ACHN (cell line): ENCODE measurements at regions not wholly inside any gene's neighbourhood (a gene's known extent, or its start where the extent isn't known, plus 50 kb on each side); places are given as distances from the start of the nearest gene placed in this dataset.
"Not testable (repeated sequence)": the region's sequence is repeated elsewhere in the genome, so short reads cannot be mapped to it uniquely, and the experiment has no call there.

Source experiments
- DNase-seq: peaks from one replicate; pipeline ENCODE4 v3.0.0-alpha.2; 2015
- in situ Hi-C: cut with HindIII; loops from 2 replicates; pipeline ENCODE4 v1.10.0; 2017; ENCODE audit warnings: low sequenced_read_pairs, low pct_ligation_motif_present, low pct_unique_long_range_greater_than_20kb

DNA sequence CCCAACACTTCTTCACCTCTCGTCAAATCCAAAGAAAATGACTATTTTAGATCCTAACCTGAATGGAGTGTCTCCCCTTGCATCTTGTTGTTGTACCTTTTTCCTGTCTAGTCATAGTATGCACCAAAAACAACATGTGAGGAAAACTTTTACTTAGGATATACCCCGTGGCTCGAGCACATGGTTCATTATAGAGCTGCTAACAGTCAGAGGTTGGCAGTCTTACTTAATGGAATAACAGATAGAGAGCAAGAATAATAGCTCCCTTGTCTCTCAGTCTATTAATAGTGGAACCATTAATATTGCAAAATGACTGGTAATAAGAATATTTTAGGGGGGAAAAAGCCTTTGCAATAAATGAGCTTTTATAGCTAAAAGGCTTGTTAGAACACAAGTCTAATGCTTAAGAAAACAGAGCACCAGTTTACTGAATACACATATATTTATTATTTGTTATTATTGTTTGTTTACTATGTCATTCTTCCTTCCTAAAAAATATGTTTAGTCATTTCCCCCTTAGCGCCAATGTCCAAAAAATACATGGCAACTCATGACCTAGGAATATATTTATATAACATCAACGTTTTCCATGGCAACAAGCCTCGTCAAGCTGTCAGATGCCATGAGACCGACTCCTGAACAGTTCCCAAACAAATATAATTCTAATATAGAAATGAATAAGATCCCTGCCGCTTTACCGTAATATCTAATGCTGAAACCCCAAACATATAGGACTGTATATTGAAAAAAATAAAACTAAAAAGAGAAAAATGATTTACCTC lies 592.4 kb downstream of the SOX5 start:
- in situ Hi-C loops = no loop called here
- DNase-seq = no peak

DNA sequence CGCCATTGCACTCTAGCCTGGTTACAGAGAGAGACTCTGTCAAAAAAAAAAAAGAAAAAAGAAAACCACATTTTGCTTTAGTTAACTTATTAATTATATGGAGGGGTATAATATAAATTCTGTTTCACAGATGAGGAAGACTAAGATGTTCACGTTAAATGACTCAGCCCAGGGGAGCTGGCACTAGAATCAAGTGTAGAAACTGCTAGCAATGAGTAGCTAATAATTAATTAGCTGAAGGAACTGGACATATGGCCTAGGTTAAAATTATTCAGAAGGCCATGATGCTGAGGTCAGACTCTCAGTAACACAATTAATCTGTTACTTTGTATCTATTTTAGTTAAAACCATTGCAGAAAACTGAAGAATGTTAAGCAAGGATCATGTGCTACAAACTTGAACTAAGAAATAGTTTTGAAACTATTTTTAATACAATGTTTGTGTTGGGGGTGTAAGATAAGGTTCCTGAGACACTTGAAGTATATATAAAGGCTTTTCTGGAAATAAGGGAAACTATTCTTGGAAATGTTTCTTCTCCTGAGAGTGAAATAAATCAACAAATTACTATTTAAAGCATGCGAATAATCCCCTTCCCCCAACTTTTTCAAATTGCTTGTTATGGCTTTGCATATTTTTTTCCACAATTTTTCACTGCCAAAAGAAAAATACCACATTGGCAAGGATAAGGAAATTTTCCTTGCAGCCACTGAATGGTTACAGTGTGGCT lies 589.3 kb downstream of the SOX5 start:
- DNase-seq = no peak
- in situ Hi-C loops = no loop called here

GRCh38 chr12:23361971-23362370 lies 587.5 kb downstream of the SOX5 start:
- DNase-seq = no peak

GRCh38 chr12:23368590-23368989 lies 580.9 kb downstream of the SOX5 start:
- in situ Hi-C loops = no loop called here
- DNase-seq = no peak

More at GRCh38 chr12:23361971-23362370, 587.5 kb downstream of the SOX5 start:
- in situ Hi-C loops = no loop called here

DNA sequence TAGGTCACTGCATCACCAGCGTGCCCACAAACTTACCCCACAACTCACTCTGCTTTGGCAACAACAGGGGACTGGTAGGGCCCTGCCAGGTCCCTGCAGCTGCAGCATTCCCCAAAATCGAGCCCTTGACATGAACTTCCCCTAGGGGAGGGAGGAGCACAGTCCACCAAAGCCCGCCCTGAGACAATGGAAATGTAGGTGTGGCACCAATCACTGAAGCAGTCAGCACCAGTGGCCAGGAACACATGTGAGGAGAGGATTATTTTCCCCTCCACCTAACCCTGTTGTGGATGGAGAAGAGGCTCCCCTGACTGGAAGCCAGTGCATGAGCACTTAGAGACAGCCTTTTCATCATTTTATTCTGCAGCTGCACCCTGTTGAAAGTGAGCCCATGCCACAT lies 573.8 kb downstream of the SOX5 start:
- in situ Hi-C loops = no loop called here

DNA sequence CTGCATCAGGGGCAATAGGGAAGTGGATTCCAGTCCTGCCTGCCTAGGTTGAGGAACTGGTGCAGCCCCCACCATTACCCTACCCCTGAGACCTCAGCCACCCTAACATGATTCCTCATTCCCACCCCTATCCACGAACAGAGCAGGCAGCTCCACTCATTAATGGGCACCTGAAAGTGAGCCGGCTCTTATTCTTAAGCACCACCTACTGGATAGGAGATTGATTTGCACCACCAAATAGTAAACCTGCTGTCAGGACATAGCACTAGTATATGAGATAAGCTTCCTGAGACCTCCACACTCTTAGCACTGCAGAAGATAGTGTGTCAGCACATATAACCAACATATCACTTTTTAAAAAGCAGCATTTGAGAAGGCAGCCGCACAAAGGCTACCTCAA lies 573.2 kb downstream of the SOX5 start:
- in situ Hi-C loops = no loop called here
- peak; percentile 29 for DNase-seq

More for the DNA sequence above, 573.8 kb downstream of the SOX5 start:
- DNase-seq = no peak

DNA sequence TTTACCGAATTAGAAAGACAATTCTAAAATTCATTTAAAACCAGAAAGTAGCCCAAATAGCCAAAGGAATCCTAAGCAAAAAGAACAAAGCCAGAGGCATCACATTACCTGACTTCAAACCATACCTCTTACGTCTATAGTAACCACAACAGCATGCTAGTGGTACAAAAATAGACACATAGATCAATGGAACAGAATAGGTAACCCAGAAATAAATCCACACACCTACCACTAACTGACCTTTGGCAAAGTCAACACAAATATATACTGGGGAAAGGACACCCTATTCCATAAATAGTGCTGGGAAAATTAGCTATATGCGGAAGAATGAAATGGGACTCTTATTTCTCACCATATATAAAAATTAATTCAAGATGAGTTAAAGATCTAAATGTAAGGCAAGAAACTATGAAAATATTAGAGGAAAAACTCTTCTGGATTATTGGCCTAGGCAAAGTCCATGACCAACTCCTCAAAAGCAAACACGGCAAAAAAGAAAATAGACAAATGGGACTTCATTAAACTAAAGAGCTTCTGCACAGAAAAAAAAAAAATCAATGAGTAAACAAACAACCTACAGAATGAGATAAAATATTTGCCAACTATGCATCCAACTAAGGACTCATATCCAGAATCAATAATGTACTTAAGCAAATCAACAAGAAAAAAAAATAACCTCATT lies 568.9 kb downstream of the SOX5 start:
- DNase-seq = no peak
- in situ Hi-C loops = no loop called here

- in situ Hi-C loops, DNase-seq: not testable (repeated sequence)
These were observed 560.6 kb downstream of the SOX5 start for GRCh38 chr12:23388898-23389297.

GRCh38 chr12:23389315-23389714 lies 560.2 kb downstream of the SOX5 start:
- in situ Hi-C loops, DNase-seq: not testable (repeated sequence)

GRCh38 chr12:23399402-23399933 lies 550.0 kb downstream of the SOX5 start:
- no peak for DNase-seq
- in situ Hi-C loops = no loop called here

GRCh38 chr12:23415180-23415579 lies 534.3 kb downstream of the SOX5 start:
- in situ Hi-C loops = no loop called here
- DNase-seq = no peak

DNA sequence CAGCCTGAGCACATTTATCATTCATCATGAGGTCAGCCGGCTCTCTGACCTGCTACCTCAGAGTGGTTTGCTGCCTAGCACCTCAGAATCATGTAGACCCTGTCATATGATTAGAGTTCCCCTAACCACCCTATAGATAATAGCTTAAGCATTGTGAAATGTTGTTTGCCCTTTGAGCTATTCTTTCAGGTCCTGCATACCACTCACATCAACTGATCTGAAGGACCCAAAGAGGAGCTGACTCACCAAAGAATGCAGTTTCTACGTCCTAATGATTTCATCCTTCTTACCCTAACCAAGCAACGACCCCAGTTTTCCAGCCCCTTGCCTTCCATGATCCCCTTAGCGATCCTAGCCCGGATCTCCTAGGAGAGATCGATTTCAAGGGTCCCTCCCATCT lies 527.9 kb downstream of the SOX5 start:
- in situ Hi-C loops = no loop called here
- no peak for DNase-seq

DNA sequence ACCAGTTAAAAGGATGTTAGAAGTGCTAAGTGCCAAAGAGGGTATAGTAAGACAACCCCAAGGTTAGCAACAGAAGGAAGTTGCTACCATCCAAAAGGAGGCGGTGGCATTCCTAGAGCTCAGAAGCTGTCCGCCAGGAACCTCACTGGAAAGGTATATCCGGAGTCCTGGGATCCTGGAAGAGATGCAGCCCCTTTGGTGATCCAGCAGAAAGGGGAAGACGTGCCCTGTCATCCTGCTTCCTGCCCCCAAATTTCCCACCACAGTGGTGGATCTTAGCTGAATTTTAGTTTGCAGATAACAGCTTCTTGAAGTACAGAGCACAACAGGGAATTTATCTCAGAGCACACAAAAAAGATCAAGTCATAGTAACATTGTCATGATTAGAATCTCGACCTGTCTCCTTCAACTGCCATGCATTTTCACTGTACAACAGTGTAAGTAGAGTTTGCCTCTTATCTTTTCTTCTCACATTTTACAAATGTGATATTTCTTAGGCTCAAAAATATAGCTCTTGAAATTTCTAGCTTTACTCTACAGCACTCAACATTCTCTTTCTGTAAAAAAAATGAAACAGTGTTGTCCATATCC lies 526.3 kb downstream of the SOX5 start:
- in situ Hi-C loops = no loop called here
- no peak for DNase-seq

DNA sequence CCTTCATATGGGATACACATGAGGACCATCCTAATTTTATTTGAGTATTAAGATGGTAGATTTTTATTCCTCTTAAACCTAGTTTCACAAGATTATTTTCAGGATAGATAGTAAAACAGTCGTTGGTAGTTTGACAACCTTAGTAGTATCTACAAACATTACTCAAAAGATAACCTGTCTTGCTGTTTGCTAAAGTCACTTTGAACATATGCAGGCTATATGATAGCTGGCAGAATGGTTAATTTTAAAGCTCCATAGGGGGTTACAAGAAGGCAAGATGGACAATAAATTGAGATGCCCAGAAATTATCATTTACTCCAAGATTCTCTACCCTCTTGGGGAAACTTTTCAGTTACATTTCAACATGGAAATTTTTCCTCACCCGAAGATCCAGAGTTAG lies 525.7 kb downstream of the SOX5 start:
- in situ Hi-C loops = no loop called here
- no peak for DNase-seq

DNA sequence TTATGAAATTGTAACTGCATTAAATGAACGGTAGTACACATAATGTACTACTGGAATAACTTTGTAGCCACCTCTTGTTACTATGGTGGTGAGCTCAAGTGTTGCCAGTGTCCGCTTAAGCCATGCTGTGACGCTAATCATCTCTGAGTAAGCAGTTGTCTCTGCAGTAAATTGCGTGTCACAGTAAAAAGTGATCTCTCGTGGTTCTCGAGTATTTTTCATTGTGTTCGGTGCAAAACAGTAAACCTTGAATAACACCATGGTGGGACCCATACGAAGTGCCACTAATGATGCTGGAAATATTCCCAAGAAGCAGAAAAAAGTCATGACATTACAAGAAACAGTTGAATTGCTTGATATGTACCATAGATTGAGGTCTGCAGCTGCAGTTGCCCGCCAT lies 524.8 kb downstream of the SOX5 start:
- no peak for DNase-seq
- in situ Hi-C loops = no loop called here

- in situ Hi-C loops = no loop called here
- DNase-seq = no peak
These were observed 523.1 kb downstream of the SOX5 start for GRCh38 chr12:23426328-23426727.

- no peak for DNase-seq
- in situ Hi-C loops = no loop called here
These were observed 520.7 kb downstream of the SOX5 start for GRCh38 chr12:23428758-23429157.

- DNase-seq = no peak
- in situ Hi-C loops = no loop called here
These were observed 518.5 kb downstream of the SOX5 start for GRCh38 chr12:23431006-23431405.

GRCh38 chr12:23433121-23433520 lies 516.3 kb downstream of the SOX5 start:
- no peak for DNase-seq
- in situ Hi-C loops = no loop called here
